ENCODE measurements at regions not wholly inside any gene's neighbourhood (a gene's known extent, or its start where the extent isn't known, plus 50 kb on each side); places are given as distances from the start of the nearest gene placed in this dataset.

- no peak for DNase-seq (ENCODE audit: low read depth in 2 of 2)
These were observed 188.7 kb upstream of the MPHOSPH6 start for GRCh38 chr16:82358606-82359221.

GRCh38 chr16:82358161-82358560, 188.1 kb upstream of the MPHOSPH6 start:
- no peak for DNase-seq (ENCODE audit: low read depth in 2 of 2)

- DNase-seq (ENCODE audit: low read depth in 2 of 2) = no peak
These were observed 187.2 kb upstream of the MPHOSPH6 start for GRCh38 chr16:82357237-82357636.

GRCh38 chr16:82350560-82350959, 180.5 kb upstream of the MPHOSPH6 start:
- DNase-seq (ENCODE audit: low read depth in 2 of 2) = no peak

GRCh38 chr16:82345318-82345717, 175.3 kb upstream of the MPHOSPH6 start:
- DNase-seq (ENCODE audit: low read depth in 2 of 2) = no peak

- DNase-seq (ENCODE audit: low read depth in 2 of 2) = peak in 1 of 2 donors; percentile 29
These were observed 174.1 kb upstream of the MPHOSPH6 start for GRCh38 chr16:82344157-82344556.

GRCh38 chr16:82341146-82341669, 171.2 kb upstream of the MPHOSPH6 start:
- DNase-seq (ENCODE audit: low read depth in 2 of 2) = no peak

- DNase-seq (ENCODE audit: low read depth in 2 of 2) = no peak
These were observed 170.5 kb upstream of the MPHOSPH6 start for GRCh38 chr16:82340531-82340930.

GRCh38 chr16:82337355-82337754, 167.3 kb upstream of the MPHOSPH6 start:
- DNase-seq (ENCODE audit: low read depth in 2 of 2) = no peak

GRCh38 chr16:82331974-82332750, 162.1 kb upstream of the MPHOSPH6 start:
- DNase-seq (ENCODE audit: low read depth in 2 of 2) = no peak

- no peak for DNase-seq (ENCODE audit: low read depth in 2 of 2)
These were observed 161.4 kb upstream of the MPHOSPH6 start for GRCh38 chr16:82331397-82331796.

GRCh38 chr16:82329504-82330192, 159.6 kb upstream of the MPHOSPH6 start:
- no peak for DNase-seq (ENCODE audit: low read depth in 2 of 2)

- no peak for DNase-seq (ENCODE audit: low read depth in 2 of 2)
These were observed 159.0 kb upstream of the MPHOSPH6 start for GRCh38 chr16:82328881-82329469.

GRCh38 chr16:82323171-82323570, 153.1 kb upstream of the MPHOSPH6 start:
- DNase-seq (ENCODE audit: low read depth in 2 of 2) = no peak

- DNase-seq (ENCODE audit: low read depth in 2 of 2) = no peak
These were observed 152.2 kb upstream of the MPHOSPH6 start for GRCh38 chr16:82322177-82322576.

- DNase-seq (ENCODE audit: low read depth in 2 of 2) = no peak
These were observed 149.0 kb upstream of the MPHOSPH6 start for GRCh38 chr16:82319038-82319437.

- no peak for DNase-seq (ENCODE audit: low read depth in 2 of 2)
These were observed 147.6 kb upstream of the MPHOSPH6 start for GRCh38 chr16:82317411-82318167.

- no peak for DNase-seq (ENCODE audit: low read depth in 2 of 2)
These were observed 143.7 kb upstream of the MPHOSPH6 start for GRCh38 chr16:82313754-82314153.

GRCh38 chr16:82311528-82311927, 141.5 kb upstream of the MPHOSPH6 start:
- no peak for DNase-seq (ENCODE audit: low read depth in 2 of 2)

- no peak for DNase-seq (ENCODE audit: low read depth in 2 of 2)
These were observed 132.2 kb upstream of the MPHOSPH6 start for GRCh38 chr16:82302042-82302727.
